H9 (cell line): ENCODE measurements at regions not wholly inside any gene's neighbourhood (a gene's known extent, or its start where the extent isn't known, plus 50 kb on each side); places are given as distances from the start of the nearest gene placed in this dataset.

Experiments used
- DNase-seq: peaks from one replicate; pipeline ENCODE4 v3.0.0-alpha.2; 2017
- H2AFZ ChIP-seq: one replicate; pipeline ENCODE4 v1.6.1; 2013; ENCODE audit warnings: mild to moderate bottlenecking, low read length, control low read depth, moderate library complexity
- H2AK5ac ChIP-seq: 2 replicates; pipeline ENCODE4 v1.6.1; 2013; ENCODE audit warnings: low read length, control low read depth, mixed read lengths; ENCODE audit not compliant: insufficient read length
- H2BK120ac ChIP-seq: one replicate; pipeline ENCODE4 v1.6.1; 2013; ENCODE audit warnings: low read depth, mild to moderate bottlenecking, low read length, control low read depth, inconsistent platforms; ENCODE audit not compliant: poor library complexity, severe bottlenecking
- H2BK12ac ChIP-seq: 2 replicates; pipeline ENCODE4 v1.6.1; 2013; ENCODE audit warnings: low read length, control low read depth, mixed read lengths, low read depth; ENCODE audit not compliant: insufficient read length
- H2BK15ac ChIP-seq: 2 replicates; pipeline ENCODE4 v1.6.1; 2013; ENCODE audit warnings: low read depth, low read length, control low read depth
- H2BK20ac ChIP-seq: one replicate; pipeline ENCODE4 v1.6.1; 2013; ENCODE audit warnings: low read depth, mild to moderate bottlenecking, low read length, control low read depth, inconsistent platforms; ENCODE audit not compliant: poor library complexity, severe bottlenecking
- H2BK5ac ChIP-seq: 2 replicates; pipeline ENCODE4 v1.6.1; 2013; ENCODE audit warnings: low read length, control low read depth, mixed read lengths; ENCODE audit not compliant: insufficient read length
- H3K14ac ChIP-seq: 2 replicates; pipeline ENCODE4 v1.6.1; 2013; ENCODE audit warnings: low read length, control low read depth; ENCODE audit not compliant: insufficient read depth
- H3K18ac ChIP-seq: 2 replicates; pipeline ENCODE4 v1.6.1; 2013; ENCODE audit warnings: low read depth, mild to moderate bottlenecking, mixed read lengths, low read length, control low read depth; ENCODE audit not compliant: insufficient read length
- H3K23ac ChIP-seq: 2 replicates; pipeline ENCODE4 v1.6.1; 2013; ENCODE audit warnings: low read length, control low read depth, mixed read lengths, low read depth; ENCODE audit not compliant: insufficient read length
- H3K23me2 ChIP-seq: 2 replicates; pipeline ENCODE4 v1.6.1; 2013; ENCODE audit warnings: low read depth, mild to moderate bottlenecking, mixed read lengths, low read length, control low read depth; ENCODE audit not compliant: insufficient read length, poor library complexity, severe bottlenecking
- H3K27ac ChIP-seq: 2 replicates; pipeline ENCODE4 v1.5.1; 2013; ENCODE audit warnings: low read length, control low read depth, mixed read lengths, low read depth; ENCODE audit not compliant: insufficient read length
- H3K27me3 ChIP-seq: 2 replicates; pipeline ENCODE4 v1.6.1; 2013; ENCODE audit warnings: low read length, control low read depth, inconsistent platforms; ENCODE audit not compliant: insufficient read depth
- H3K4ac ChIP-seq: 2 replicates; pipeline ENCODE4 v1.6.1; 2013; ENCODE audit warnings: low read depth, mild to moderate bottlenecking, control low read depth, inconsistent platforms, low read length, moderate library complexity
- H3K4me1 ChIP-seq: 2 replicates; pipeline ENCODE4 v1.6.1; 2013; ENCODE audit warnings: low read length, control low read depth, inconsistent platforms; ENCODE audit not compliant: insufficient read depth
- H3K4me2 ChIP-seq: 2 replicates; pipeline ENCODE4 v1.6.1; 2013; ENCODE audit warnings: low read length, control low read depth, mixed read lengths; ENCODE audit not compliant: insufficient read length, insufficient read depth
- H3K56ac ChIP-seq: 2 replicates; pipeline ENCODE4 v1.6.1; 2013; ENCODE audit warnings: low read depth, mild to moderate bottlenecking, mixed read lengths, low read length, control low read depth; ENCODE audit not compliant: insufficient read length
- H3K79me1 ChIP-seq: 2 replicates; pipeline ENCODE4 v1.6.1; 2013; ENCODE audit warnings: low read depth, mild to moderate bottlenecking, moderate library complexity, low read length, control low read depth, inconsistent platforms; ENCODE audit not compliant: insufficient read depth, poor library complexity, severe bottlenecking
- H3K79me2 ChIP-seq: 2 replicates; pipeline ENCODE4 v1.6.1; 2013; ENCODE audit warnings: low read length, control low read depth, inconsistent platforms; ENCODE audit not compliant: insufficient read depth
- H3K9ac ChIP-seq: 2 replicates; pipeline ENCODE4 v1.6.1; 2013; ENCODE audit warnings: low read length, control low read depth, mixed read lengths; ENCODE audit not compliant: insufficient read length; ENCODE audit errors: extremely low read depth
- H3K9me3 ChIP-seq: one replicate; pipeline ENCODE4 v1.6.1; 2013; ENCODE audit warnings: low read depth, low read length, inconsistent platforms; ENCODE audit not compliant: control insufficient read depth
- H3T11ph ChIP-seq: one replicate; pipeline ENCODE4 v1.6.1; 2013; ENCODE audit warnings: mild to moderate bottlenecking, low read length, control low read depth, inconsistent platforms
- H4K20me1 ChIP-seq: one replicate; pipeline ENCODE4 v1.6.1; 2013; ENCODE audit not compliant: control insufficient read depth, insufficient read length, insufficient read depth
- H4K5ac ChIP-seq: 2 replicates; pipeline ENCODE4 v1.6.1; 2013; ENCODE audit warnings: low read depth, mild to moderate bottlenecking, mixed read lengths, low read length, control low read depth; ENCODE audit not compliant: insufficient read length
- H4K8ac ChIP-seq: replicated peaks from 2 replicates; pipeline ENCODE4 v1.6.1; 2013; ENCODE audit warnings: low read length, control low read depth, mixed read lengths, low read depth; ENCODE audit not compliant: insufficient read length
- H4K91ac ChIP-seq: 2 replicates; pipeline ENCODE4 v1.6.1; 2013; ENCODE audit warnings: low read depth, mild to moderate bottlenecking, moderate library complexity, mixed read lengths, low read length, control low read depth; ENCODE audit not compliant: insufficient read length
- H3K27ac Mint-ChIP-seq, 3 experiments: 2 replicates in 2 of 3; 3 replicates in 1 of 3; pipeline ENCODE4 v1.8.0; 2020 to 2021; ENCODE audit warnings: mixed read lengths in 3 of 3, mild to moderate bottlenecking in 1 of 3, moderate library complexity in 1 of 3
- H3K27me3 Mint-ChIP-seq: 2 replicates; pipeline ENCODE4 v1.8.0; 2021; ENCODE audit warnings: low read depth, mild to moderate bottlenecking, moderate library complexity, mixed read lengths
- H3K36me3 Mint-ChIP-seq, 3 experiments: 2 replicates in 2 of 3; 3 replicates in 1 of 3; pipeline ENCODE4 v1.8.0; 2020 to 2021; ENCODE audit warnings: low read depth in 3 of 3, mixed read lengths in 3 of 3; ENCODE audit not compliant: insufficient read depth in 1 of 3
- H3K4me1 Mint-ChIP-seq, 2 experiments: 2 replicates each; pipeline ENCODE4 v1.8.0; 2020; ENCODE audit warnings: mixed read lengths in 2 of 2
- H3K4me3 Mint-ChIP-seq, 2 experiments: 2 replicates in 1 of 2; 3 replicates in 1 of 2; pipeline ENCODE4 v1.8.0; 2020 to 2021; ENCODE audit warnings: mild to moderate bottlenecking in 2 of 2, mixed read lengths in 2 of 2, moderate library complexity in 1 of 2
- H3K9me3 Mint-ChIP-seq, 2 experiments: 2 replicates in 1 of 2; 3 replicates in 1 of 2; pipeline ENCODE4 v1.8.0; 2020; ENCODE audit warnings: mild to moderate bottlenecking in 2 of 2, mixed read lengths in 2 of 2, moderate library complexity in 1 of 2
- CTCF ChIP-seq: fragments of 200-600 bp; sonication (generic); conservative IDR thresholded peaks from 3 replicates; pipeline ENCODE4 v1.8.0; 2021; ENCODE audit warnings: antibody characterized with exemption, mild to moderate bottlenecking
- WGBS: extraction: QIAGEN DNeasy Blood & Tissue Kit; methylation state at CpG from one replicate; pipeline ENCODE4 v1.1.7; 2013; ENCODE audit warnings: missing lambda C conversion rate, low lambda C conversion rate, mixed read lengths; ENCODE audit not compliant: insufficient read length; ENCODE audit errors: extremely low coverage; 5-methylcytosine and 5-hydroxymethylcytosine counted together

- H2AFZ ChIP-seq, result no peak overlapping the region
- no peak overlapping the region for H2BK120ac ChIP-seq
- H3K4me2 ChIP-seq, result no peak overlapping the region
- H4K8ac ChIP-seq, result no peak overlapping the region
- H3K4me1 ChIP-seq, result no peaks in the 10 kb centered on the region
- DNase-seq, result no peak
- no peak overlapping the region for H4K5ac ChIP-seq
- no peak overlapping the region for H3K14ac ChIP-seq
- no peak overlapping the region for H3K23ac ChIP-seq
- no peak overlapping the region for H3T11ph ChIP-seq
- no peaks in the 10 kb centered on the region for H3K79me1 ChIP-seq
- Mint-ChIP-seq H3K4me3 (no peak overlapping the region), H3K27ac (no peak overlapping the region), H3K27me3 (peaks cover 1% of the 10 kb centered on the region; the same call in 1 of the 2 replicates), H3K4me1 (peaks cover 0 to 4% of the 10 kb centered on the region in 2 experiments; a peak in 1 of 4 replicates), H3K36me3 (no peaks in the 10 kb centered on the region; a peak in 1 of 7 replicates), H3K9me3 (no peaks in the 10 kb centered on the region; a peak in 1 of 5 replicates)
- H2BK12ac ChIP-seq, result no peak overlapping the region
- H2BK15ac ChIP-seq, result no peak overlapping the region
- no peaks in the 10 kb centered on the region for H4K20me1 ChIP-seq
- H2BK5ac ChIP-seq, result no peak overlapping the region
- H3K9me3 ChIP-seq, result no peaks in the 10 kb centered on the region
- H4K91ac ChIP-seq, result no peak overlapping the region
- no CpG with 5 or more reads among the region's 7 CpGs for WGBS
- no peak overlapping the region for H2AK5ac ChIP-seq
- H2BK20ac ChIP-seq, result no peak overlapping the region
- H3K18ac ChIP-seq, result no peak overlapping the region
- no peak overlapping the region for H3K9ac ChIP-seq
- no peaks in the 10 kb centered on the region for H3K27me3 ChIP-seq
- no peak overlapping the region for H3K56ac ChIP-seq
- H3K23me2 ChIP-seq, result no peaks in the 10 kb centered on the region
- H3K27ac ChIP-seq, result no peak overlapping the region
- TF ChIP-seq CTCF, result no peak
- H3K4ac ChIP-seq, result no peak overlapping the region
- H3K79me2 ChIP-seq, result no peaks in the 10 kb centered on the region
Measured at GRCh38 chr2:46831051-46831868, 84.3 kb downstream of the MCFD2 start.
